HG03135 (cell line): ENCODE measurements at regions not wholly inside any gene's neighbourhood (a gene's known extent, or its start where the extent isn't known, plus 50 kb on each side); places are given as distances from the start of the nearest gene placed in this dataset.
"Not testable (repeated sequence)": the region's sequence is repeated elsewhere in the genome, so short reads cannot be mapped to it uniquely, and the experiment has no call there.

Experiments
- ATAC-seq: cut with Tn5 transposase; IDR thresholded peaks from one replicate; pipeline ENCODE4 v1.9.1; 2021; ENCODE audit warnings: mild to moderate bottlenecking, moderate library complexity; ENCODE audit not compliant: unreplicated experiment

- no peak for ATAC-seq
Measured at GRCh38 chr3:104909721-104910120, 457.0 kb upstream of the ALCAM start.

GRCh38 chr3:104911376-104911775 lies 455.3 kb upstream of the ALCAM start:
- no peak for ATAC-seq

- ATAC-seq, result no peak
Measured at GRCh38 chr3:104916971-104917370, 449.7 kb upstream of the ALCAM start.

DNA sequence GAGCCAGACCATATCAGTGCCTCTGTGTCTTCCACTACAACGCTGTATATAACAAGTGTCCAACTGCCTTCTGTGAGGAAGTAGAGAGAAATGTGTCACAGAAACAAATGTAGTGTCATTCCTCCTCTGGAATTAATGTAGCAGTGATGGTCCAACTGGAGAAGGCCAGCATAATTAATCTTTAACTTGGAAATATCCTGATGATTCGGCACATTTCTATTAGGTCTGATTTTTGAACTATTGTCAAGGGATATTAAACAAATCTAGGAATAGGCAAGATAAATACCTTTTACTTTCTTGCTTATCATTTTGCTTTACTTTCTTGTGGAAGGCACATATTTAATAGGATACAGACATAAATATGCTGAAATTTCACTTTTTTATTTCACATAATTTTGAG lies 446.2 kb upstream of the ALCAM start:
- ATAC-seq, result no peak

DNA sequence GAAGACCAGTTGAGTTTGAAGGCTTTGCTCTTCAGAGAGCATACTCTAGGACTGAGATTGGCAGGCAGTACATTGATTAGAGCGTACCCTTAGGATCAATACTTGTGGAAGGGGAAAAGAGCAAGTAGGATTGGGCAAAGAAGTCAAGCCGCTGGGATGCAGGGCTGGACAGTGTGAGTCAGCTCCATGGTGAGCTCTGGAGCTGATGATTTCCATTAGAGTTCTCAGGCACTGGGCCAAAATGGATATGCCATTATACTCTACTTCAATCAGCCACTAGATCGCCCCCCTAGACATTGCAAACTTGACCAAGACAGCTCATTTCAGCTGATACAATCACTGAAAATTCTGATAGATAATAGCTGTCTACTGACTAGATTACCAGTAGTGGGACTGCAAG lies 432.7 kb upstream of the ALCAM start:
- ATAC-seq, result no peak

- no peak for ATAC-seq
Measured at GRCh38 chr3:104935613-104936012, 431.1 kb upstream of the ALCAM start.

DNA sequence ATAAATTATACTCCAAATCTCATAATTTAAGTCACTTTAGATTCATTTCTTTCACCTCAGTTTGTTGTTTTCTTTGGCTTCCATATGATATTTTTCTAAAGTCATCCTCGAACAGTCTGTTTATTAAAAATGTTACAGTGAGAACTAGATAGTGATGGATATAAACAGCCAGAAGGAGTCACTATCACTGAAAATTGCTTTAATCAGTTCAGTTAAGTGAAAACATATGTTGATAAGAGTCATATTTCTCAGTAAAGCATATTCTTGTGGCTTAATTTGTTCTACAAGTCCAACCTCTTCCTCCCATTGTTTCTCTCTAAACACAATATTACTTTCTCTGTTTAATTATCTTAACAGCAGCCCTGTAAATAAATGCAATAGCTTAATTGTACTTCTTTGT lies 427.5 kb upstream of the ALCAM start:
- ATAC-seq, result no peak

- no peak for ATAC-seq
Measured at GRCh38 chr3:104941785-104942184, 424.9 kb upstream of the ALCAM start.

- ATAC-seq, result no peak
Measured at GRCh38 chr3:104943974-104944373, 422.7 kb upstream of the ALCAM start.

DNA sequence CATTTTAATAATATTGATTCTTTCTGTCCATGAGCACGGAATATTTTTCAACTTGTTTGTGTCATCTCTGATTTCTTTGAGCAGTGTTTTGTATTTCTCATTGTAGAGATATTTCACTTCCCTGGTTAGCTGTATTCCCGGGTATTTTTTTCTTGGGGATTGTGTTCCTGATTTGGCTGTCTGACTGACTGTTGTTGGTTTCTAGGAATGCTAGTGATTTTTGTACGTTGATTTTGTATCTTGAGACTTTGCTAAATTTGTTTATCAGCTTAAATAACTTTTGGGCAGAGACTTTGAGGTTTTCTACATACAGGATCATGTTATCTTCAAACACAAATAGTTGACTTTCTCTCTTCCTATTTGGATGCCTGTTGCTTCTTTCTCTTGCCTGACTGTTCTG lies 418.8 kb upstream of the ALCAM start:
- no peak for ATAC-seq

DNA sequence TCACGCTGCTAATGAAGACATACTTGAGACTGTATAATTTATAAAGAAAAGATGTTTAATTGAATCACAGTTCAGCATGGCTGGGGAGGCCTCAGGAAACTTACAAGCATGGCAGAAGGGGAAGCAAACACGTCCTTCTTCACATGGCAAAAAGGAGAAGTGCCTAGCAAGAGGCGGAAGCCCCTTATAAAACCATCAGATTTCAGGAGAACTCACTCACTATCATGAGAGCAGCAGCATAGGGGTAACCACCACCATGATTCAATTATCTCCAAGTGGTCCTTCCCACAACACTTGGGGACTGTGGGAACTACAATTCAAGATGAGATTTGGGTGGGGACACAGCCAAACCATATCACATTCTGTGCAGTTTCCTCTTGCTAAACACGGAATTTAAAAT lies 416.9 kb upstream of the ALCAM start:
- not testable (repeated sequence) for ATAC-seq

DNA sequence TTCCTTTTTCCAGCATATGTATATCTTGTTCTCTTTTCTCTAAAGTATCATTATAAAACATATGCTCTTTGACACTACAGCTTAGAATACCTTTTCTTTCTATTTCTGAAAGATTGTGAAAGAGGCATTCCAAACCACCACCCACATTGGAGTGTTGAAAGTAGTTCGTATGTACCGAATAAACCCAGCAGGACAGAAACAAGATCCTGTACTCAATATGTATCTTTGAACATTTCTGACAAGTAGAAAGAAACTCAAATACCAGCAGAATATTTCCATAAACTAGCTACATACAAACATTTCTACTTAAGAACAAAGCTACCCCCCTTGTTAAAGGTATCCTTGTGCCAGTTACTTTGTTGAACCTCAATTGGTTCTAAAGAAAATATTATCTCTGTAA lies 415.3 kb upstream of the ALCAM start:
- no peak for ATAC-seq

DNA sequence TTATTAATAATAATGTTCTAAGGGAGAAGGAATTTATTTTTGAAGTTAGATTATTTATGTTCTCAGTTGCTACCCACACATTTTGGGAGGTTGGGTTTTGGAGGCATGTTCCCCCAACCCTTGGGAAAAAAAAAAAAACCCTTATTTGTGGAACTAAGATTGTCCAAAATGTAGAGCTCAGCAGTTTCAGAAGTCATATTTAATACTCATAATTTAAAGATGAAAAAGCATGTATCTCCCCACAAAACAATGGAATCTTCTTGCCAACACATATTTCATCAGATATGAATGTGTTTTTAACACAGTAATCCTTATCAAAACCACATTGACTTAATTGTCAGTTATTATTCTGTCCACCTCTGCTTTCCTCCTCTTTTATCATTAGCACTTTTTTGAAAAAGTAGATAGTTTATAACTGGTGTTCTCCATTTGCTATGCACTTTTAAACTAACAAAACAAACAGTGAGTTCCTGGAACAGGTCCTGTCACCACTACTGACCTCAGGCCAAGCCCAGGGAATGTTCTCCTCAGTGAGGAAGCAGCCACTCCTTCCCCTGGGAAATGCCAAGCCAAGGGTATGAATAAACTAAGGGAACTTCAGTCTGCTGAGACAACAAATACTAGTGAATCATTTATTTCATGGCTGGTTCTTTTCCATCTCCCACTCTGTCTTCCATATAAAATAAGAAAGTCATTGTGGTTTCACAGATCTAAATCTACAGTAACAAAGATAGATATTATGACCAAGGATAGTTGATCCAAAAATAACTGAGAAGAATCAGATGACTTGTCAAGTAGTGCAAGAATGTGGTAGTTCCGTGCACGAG lies 414.4 kb upstream of the ALCAM start:
- no peak for ATAC-seq

DNA sequence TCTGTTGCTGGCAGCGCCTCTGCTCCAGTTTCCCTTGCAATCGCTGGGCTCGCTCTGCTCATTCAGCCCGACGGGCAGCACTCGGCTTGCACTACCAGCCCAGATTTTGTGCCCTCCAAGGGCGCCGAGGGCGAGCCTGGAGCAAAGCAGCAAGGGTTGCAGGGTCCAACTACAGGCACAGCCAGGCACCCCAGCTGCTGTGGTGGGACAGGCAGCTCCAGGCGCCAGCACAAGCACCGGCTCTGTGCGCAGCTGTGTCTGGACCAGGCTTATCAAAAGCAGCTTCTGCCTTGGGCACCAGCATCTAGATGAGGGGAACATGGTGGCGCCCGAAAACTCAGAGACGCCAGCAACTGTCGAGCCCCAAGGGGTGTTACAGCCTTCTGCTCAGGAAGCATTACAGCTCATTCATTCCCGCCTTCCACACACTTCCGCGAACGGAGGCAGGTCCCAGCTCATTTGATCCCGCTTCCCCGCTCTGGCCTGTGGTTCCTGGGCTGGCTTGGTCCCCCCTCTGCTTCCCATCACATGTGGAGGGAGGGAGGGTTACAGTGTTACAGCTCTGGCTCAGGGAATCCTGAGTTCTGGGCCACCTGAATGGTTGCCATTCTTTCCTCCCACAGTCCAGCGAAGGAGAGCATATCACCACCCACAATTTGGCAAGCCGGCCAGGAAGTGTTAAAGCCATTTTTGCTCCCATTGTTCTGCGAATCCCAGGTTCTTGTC lies 409.9 kb upstream of the ALCAM start:
- ATAC-seq, result no peak

- ATAC-seq, result no peak
Measured at GRCh38 chr3:104960579-104960978, 406.1 kb upstream of the ALCAM start.

GRCh38 chr3:104961851-104962250 lies 404.9 kb upstream of the ALCAM start:
- ATAC-seq, result no peak

DNA sequence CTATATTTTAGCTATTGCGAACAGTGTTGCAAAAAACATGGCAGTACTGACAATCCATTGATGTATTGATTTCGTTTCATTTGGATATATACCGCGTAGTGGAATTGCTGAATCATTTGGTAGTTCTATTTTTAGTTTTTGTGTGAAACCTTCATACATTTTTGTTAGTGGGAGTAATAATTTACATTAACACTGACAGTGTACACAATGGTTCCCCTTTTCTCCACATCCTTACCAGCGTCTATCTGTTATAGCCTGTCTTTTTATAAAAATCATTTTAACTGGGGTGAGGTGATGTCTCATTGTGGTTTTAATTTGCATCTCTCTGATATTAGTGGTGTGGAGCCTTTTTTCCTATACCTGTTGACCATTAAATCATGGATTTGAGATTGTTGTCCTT lies 392.4 kb upstream of the ALCAM start:
- ATAC-seq, result no peak

DNA sequence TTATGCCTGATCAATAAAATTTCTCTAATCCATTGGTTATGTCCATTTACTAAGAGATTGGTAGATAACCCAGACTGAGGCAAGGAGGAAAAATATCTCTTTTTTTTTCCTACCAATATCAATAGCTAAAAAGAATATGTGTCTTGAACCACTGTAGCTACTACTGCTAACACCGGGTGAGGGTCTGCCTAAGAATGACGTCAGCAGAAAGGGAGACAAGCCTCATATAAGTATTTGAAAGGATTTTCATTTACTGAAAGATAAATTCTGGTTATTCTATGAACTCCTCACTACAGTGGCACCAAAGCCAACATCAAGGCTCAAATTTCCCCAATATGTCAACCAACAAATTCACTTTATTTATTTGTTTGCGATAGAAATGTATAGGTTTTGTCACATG lies 389.0 kb upstream of the ALCAM start:
- no peak for ATAC-seq

GRCh38 chr3:104982130-104982529 lies 384.6 kb upstream of the ALCAM start:
- no peak for ATAC-seq

DNA sequence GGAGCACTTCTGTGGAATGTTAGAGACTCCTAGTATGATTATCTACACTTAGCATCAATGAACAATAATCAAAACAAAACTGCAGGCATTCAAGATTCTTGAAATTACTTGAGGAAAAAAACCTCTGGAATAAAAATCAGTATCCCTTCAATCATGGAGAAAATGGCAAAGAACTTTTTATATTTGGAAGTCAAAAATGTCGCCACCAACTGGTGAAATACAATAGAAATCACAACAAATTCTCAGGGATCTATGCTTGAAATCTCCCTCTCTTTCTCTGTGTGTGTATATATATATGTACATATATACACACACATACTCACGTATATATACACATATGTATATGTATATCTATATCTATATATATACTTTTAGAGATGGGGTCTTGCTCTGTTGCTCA lies 378.9 kb upstream of the ALCAM start:
- no peak for ATAC-seq

DNA sequence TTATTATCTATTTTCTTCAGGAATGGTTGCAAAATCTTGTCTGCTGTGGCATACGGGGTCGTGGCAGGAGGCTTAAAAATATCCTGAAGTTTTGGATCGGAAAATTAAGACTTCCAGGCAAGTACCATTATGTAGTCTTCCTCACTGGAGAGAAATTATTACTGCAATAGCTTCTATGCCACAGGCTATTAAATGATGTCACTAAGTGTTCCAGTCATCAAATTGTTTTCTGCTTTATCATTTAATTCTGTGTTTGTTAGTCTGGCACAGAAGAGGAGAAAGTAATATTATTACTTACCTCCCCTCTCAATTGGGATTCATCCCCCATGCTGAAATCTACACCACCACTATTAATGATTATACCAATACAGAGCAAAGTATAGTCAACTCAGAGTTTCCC lies 378.2 kb upstream of the ALCAM start:
- no peak for ATAC-seq

DNA sequence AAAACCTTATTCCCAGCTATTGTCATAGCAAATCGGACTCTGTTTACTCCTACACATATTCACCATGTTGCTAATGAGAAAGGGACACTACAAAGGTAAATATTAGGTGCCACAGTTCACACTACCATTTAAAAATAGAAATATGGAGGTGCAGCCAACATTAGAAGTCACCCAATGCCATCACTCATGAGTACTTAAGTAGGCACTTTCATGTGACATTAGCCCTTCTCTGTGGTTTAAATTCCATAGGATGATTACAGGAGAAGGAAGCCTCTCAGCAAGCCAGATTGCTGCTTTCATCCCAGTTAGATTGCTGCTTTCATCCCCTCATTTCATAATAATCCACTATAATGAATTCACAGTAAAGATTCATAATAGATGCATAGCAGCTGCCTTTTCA lies 376.8 kb upstream of the ALCAM start:
- ATAC-seq, result no peak
